Hepatocyte (in vitro differentiated cells): ENCODE measurements at regions not wholly inside any gene's neighbourhood (a gene's known extent, or its start where the extent isn't known, plus 50 kb on each side); places are given as distances from the start of the nearest gene placed in this dataset.

ENCODE experiments used
- DNase-seq: peaks from one replicate; pipeline ENCODE4 v3.0.0-alpha.2; 2016; ENCODE audit warnings: low spot score
- H2AFZ ChIP-seq: fragments of 200-600 bp; sonication (generic); 2 replicates; pipeline ENCODE4 v1.6.0; 2016; ENCODE audit warnings: antibody characterized with exemption, mild to moderate bottlenecking
- H3K27ac ChIP-seq: fragments of 200-600 bp; sonication (generic); 2 replicates; pipeline ENCODE4 v1.5.1; 2016; ENCODE audit warnings: mild to moderate bottlenecking
- H3K27me3 ChIP-seq: fragments of 200-600 bp; sonication (generic); 2 replicates; pipeline ENCODE4 v1.6.1; 2016
- H3K36me3 ChIP-seq: fragments of 200-600 bp; sonication (generic); replicated peaks from 2 replicates; pipeline ENCODE4 v1.5.1; 2016; ENCODE audit warnings: low read depth; ENCODE audit not compliant: insufficient read depth
- H3K4me1 ChIP-seq: fragments of 200-600 bp; sonication (generic); 2 replicates; pipeline ENCODE4 v1.5.1; 2016; ENCODE audit warnings: mild to moderate bottlenecking, moderate library complexity; ENCODE audit not compliant: insufficient read depth
- H3K4me2 ChIP-seq: fragments of 200-600 bp; sonication (generic); 2 replicates; pipeline ENCODE4 v1.6.0; 2016
- H3K4me3 ChIP-seq: fragments of 200-600 bp; sonication (generic); 2 replicates; pipeline ENCODE4 v1.5.1; 2016; ENCODE audit warnings: mild to moderate bottlenecking
- H3K79me2 ChIP-seq: fragments of 200-600 bp; sonication (generic); 2 replicates; pipeline ENCODE4 v1.6.0; 2017; ENCODE audit warnings: mild to moderate bottlenecking
- H3K9me2 ChIP-seq: fragments of 200-600 bp; sonication (generic); replicated peaks from 2 replicates; pipeline ENCODE4 v1.6.0; 2017; ENCODE audit warnings: mild to moderate bottlenecking; ENCODE audit not compliant: insufficient read depth
- H3K9me3 ChIP-seq: fragments of 200-600 bp; sonication (generic); 2 replicates; pipeline ENCODE4 v1.5.1; 2016; ENCODE audit warnings: low read depth, mild to moderate bottlenecking
- H4K20me1 ChIP-seq: fragments of 200-600 bp; sonication (generic); 2 replicates; pipeline ENCODE4 v1.6.0; 2016; ENCODE audit warnings: mild to moderate bottlenecking; ENCODE audit not compliant: insufficient read depth, poor library complexity, severe bottlenecking
- CTCF ChIP-seq: fragments of 200-600 bp; sonication (generic); IDR thresholded peaks from 2 replicates; pipeline ENCODE4 v1.5.1; 2016; ENCODE audit warnings: antibody characterized with exemption, mild to moderate bottlenecking; ENCODE audit not compliant: poor library complexity
- EZH2 ChIP-seq: fragments of 200-600 bp; sonication (generic); IDR thresholded peaks from 2 replicates; pipeline ENCODE4 v1.6.1; 2016; ENCODE audit warnings: antibody characterized with exemption, mild to moderate bottlenecking, borderline replicate concordance
- EZH2phosphoT487 ChIP-seq: fragments of 200-600 bp; sonication (generic); IDR thresholded peaks from one replicate; pipeline ENCODE4 v1.6.1; 2018; ENCODE audit warnings: antibody characterized with exemption, mild to moderate bottlenecking, low read depth, moderate library complexity; ENCODE audit not compliant: unreplicated experiment, severe bottlenecking
- WGBS: methylation state at CpG from one replicate; pipeline ENCODE4 v1.1.6; 2016; ENCODE audit warnings: low lambda C conversion rate; ENCODE audit errors: missing lambda C conversion rate; 5-methylcytosine and 5-hydroxymethylcytosine counted together

DNA sequence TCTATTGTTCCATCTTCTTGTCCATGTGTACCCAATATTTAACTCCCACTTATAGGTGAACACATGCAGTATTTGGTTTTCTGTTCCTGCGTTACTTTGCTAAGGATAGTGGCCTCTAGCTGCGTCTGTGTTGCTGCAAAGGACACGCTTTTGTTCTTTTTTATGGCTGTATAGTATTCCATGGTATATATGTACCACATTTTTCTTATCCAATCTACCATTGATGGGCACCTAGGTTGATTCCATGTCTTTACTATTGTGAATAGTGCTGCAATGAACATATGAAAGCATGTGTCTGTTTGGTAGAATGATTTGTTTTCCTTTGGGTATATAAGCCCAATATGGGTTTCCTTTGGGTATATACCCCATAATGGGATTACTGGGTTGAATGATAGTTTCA lies 77.3 kb upstream of the MMADHC start:
- Histone ChIP-seq H3K27ac (no peak overlapping the region), H3K79me2 (no peaks in the 10 kb centered on the region), H2AFZ (no peak overlapping the region), H3K9me3 (no peaks in the 10 kb centered on the region), H3K4me3 (no peak overlapping the region), H3K27me3 (no peaks in the 10 kb centered on the region), H4K20me1 (no peaks in the 10 kb centered on the region), H3K4me2 (no peak overlapping the region), H3K36me3 (no peaks in the 10 kb centered on the region), H3K4me1 (no peaks in the 10 kb centered on the region), H3K9me2 (no peaks in the 10 kb centered on the region)
- no peak for DNase-seq
- 96% methylated on average over 3 of the region's 3 CpGs for WGBS
- TF ChIP-seq EZH2phosphoT487 (no peak), EZH2 (no peak), CTCF (no peak)

DNA sequence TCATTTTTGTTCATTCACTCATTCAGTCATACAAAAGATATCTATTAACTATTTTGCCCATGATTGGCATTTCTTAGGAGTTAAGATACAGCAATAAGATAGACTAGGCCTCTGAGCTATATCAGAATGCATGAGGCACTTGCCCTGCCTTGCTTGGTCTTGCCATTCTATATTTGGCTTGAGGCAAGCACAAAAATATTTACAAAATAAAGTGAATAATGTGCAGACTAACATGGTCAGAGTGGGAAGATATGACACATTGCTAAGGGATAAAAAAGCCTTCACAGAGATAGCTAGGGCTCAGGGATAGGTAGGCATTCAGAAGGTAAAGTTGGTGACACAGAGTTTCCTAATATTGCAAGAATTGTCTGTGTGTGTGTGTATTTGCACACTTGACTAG lies 75.0 kb upstream of the MMADHC start:
- Histone ChIP-seq H2AFZ (no peak overlapping the region), H3K9me3 (no peaks in the 10 kb centered on the region), H3K27me3 (no peaks in the 10 kb centered on the region), H3K79me2 (no peaks in the 10 kb centered on the region), H3K4me2 (no peak overlapping the region), H3K4me1 (no peaks in the 10 kb centered on the region), H4K20me1 (no peaks in the 10 kb centered on the region), H3K36me3 (no peaks in the 10 kb centered on the region), H3K27ac (no peak overlapping the region), H3K9me2 (no peaks in the 10 kb centered on the region), H3K4me3 (no peak overlapping the region)
- no peak for DNase-seq
- no peak for TF ChIP-seq CTCF
- no peak for TF ChIP-seq EZH2
- TF ChIP-seq EZH2phosphoT487, result no peak

DNA sequence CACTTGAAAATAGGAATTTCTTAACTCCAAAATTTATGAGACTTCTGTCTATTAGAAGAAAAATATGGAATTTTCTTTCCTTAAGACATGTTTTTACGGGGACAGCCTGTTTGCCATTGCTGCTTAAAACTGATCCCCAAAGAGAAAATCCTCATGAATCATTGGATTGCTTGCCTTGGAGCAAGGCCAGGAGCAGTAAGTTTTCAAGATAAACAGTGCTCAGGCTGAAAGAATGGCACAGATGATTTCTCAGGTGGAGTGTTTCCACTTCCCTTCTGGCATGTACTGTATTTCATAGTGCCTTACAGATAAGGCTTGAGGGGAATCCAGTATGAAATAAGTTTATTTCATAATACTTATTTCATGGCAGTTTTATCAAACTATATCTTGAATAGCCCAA lies 74.3 kb upstream of the MMADHC start:
- Histone ChIP-seq H3K9me3 (no peaks in the 10 kb centered on the region), H3K4me1 (no peaks in the 10 kb centered on the region), H3K4me2 (peak overlapping the region; percentile 12), H3K36me3 (no peaks in the 10 kb centered on the region), H3K27me3 (no peaks in the 10 kb centered on the region), H3K9me2 (no peaks in the 10 kb centered on the region), H2AFZ (no peak overlapping the region), H3K27ac (no peak overlapping the region), H3K4me3 (no peak overlapping the region), H4K20me1 (no peaks in the 10 kb centered on the region), H3K79me2 (no peaks in the 10 kb centered on the region)
- peak; percentile 32 for DNase-seq
- whole genome bisulfite sequencing, result 52% methylated on average over 1 of the region's 1 CpG
- TF ChIP-seq EZH2 (no peak), CTCF (no peak)

DNA sequence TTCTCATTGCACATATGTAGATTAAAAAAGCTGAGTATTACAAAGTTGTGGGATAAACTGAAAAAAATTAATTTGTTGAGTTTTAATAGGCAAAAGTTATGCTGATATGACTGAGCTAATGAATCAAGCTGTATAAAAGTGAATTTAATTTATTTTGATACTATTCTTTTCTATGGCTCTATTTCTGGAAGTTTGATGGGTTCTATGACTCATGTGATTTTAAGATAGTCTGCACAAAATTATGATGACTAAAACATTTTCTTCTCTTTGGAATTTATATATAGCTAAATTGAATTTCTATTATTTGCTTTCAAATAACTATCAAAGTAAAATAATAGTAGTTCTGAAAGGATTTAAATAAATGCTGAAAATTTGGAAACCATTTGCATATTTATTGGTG lies 71.0 kb upstream of the MMADHC start:
- Histone ChIP-seq H3K79me2 (no peaks in the 10 kb centered on the region), H3K4me1 (no peaks in the 10 kb centered on the region), H3K4me2 (no peak overlapping the region), H3K9me3 (no peaks in the 10 kb centered on the region), H3K9me2 (no peaks in the 10 kb centered on the region), H3K36me3 (no peaks in the 10 kb centered on the region), H2AFZ (no peak overlapping the region), H3K27ac (no peak overlapping the region), H3K27me3 (no peaks in the 10 kb centered on the region), H4K20me1 (no peaks in the 10 kb centered on the region), H3K4me3 (no peak overlapping the region)
- no peak for DNase-seq
- no peak for TF ChIP-seq EZH2
- no peak for TF ChIP-seq EZH2phosphoT487
- TF ChIP-seq CTCF, result no peak
